A549 (cell line): ENCODE measurements at regions not wholly inside any gene's neighbourhood (a gene's known extent, or its start where the extent isn't known, plus 50 kb on each side); places are given as distances from the start of the nearest gene placed in this dataset.

Source experiments
- ATOH8 ChIP-seq: fragments of 250-450 bp; sonication (Bioruptor Pico); IDR thresholded peaks from 2 replicates; pipeline ENCODE4 v1.5.0; 2020; ENCODE audit warnings: low read depth, mild to moderate bottlenecking, moderate library complexity
- CBX2 ChIP-seq: fragments of 200-600 bp; sonication (generic); IDR thresholded peaks from 2 replicates; pipeline ENCODE4 v1.6.1; 2016; ENCODE audit warnings: low read depth, mild to moderate bottlenecking, borderline replicate concordance
- CTCF ChIP-seq: fragments of >200 bp; sonication (Bioruptor Twin); formaldehyde crosslinking; IDR thresholded peaks from 3 replicates; pipeline ENCODE4 v1.5.1; 2016
- ELK1 ChIP-seq: fragments of 150-350 bp; IDR thresholded peaks from 2 replicates; pipeline ENCODE4 v1.6.1; 2014; ENCODE audit warnings: low read depth, mild to moderate bottlenecking, low read length
- EP300 ChIP-seq, 2 experiments: fragments of >200 bp; sonication (Bioruptor Twin); formaldehyde crosslinking; IDR thresholded peaks; 2 replicates in 1 of 2; 3 replicates in 1 of 2; pipeline ENCODE4 v1.6.1; 2016 to 2017
- MAZ ChIP-seq: fragments of 150-350 bp; IDR thresholded peaks from 2 replicates; pipeline ENCODE4 v1.6.1; 2014; ENCODE audit warnings: antibody characterized with exemption, low read depth, low read length, borderline replicate concordance
- POLR2A ChIP-seq: IDR thresholded peaks from 2 replicates; pipeline ENCODE4 v1.6.1; 2012; ENCODE audit warnings: mild to moderate bottlenecking, low read length
- SMC3 ChIP-seq: fragments of >200 bp; sonication (Bioruptor Twin); formaldehyde crosslinking; IDR thresholded peaks from 3 replicates; pipeline ENCODE4 v1.6.1; 2018; ENCODE audit warnings: inconsistent platforms
- USF2 ChIP-seq: fragments of 450-650 bp; IDR thresholded peaks from 2 replicates; pipeline ENCODE4 v1.6.1; 2014; ENCODE audit warnings: antibody characterized with exemption
- TF ChIP-seq, protein P1 (sequence below): fragments of 200-600 bp; sonication (generic); IDR thresholded peaks from 2 replicates; pipeline ENCODE4 v1.6.1; 2016; ENCODE audit warnings: antibody characterized with exemption, mild to moderate bottlenecking, moderate library complexity

DNA sequence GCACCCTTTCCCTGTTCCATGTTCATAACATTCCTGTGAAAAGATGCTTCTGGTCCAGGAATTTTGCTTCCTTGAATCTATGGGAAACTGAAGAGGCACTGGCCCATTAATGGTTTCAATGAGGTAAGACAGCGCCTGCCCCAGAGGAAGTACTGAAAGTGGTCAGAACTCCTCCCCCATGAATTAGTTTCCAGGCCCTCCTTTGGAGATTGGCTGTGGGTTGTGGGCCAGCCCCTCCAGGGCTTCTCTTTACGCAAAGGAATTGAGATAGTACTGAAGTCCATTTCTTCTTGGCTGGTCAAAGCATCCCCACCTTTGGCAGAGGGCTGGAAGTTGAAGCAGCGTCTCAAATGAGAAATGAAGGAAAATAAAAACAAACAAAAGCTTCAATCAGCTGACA is 175.5 kb downstream of the POLR2M start:
- no peak for TF ChIP-seq CTCF
- TF ChIP-seq SMC3: no peak
- TF ChIP-seq, protein P1, sequence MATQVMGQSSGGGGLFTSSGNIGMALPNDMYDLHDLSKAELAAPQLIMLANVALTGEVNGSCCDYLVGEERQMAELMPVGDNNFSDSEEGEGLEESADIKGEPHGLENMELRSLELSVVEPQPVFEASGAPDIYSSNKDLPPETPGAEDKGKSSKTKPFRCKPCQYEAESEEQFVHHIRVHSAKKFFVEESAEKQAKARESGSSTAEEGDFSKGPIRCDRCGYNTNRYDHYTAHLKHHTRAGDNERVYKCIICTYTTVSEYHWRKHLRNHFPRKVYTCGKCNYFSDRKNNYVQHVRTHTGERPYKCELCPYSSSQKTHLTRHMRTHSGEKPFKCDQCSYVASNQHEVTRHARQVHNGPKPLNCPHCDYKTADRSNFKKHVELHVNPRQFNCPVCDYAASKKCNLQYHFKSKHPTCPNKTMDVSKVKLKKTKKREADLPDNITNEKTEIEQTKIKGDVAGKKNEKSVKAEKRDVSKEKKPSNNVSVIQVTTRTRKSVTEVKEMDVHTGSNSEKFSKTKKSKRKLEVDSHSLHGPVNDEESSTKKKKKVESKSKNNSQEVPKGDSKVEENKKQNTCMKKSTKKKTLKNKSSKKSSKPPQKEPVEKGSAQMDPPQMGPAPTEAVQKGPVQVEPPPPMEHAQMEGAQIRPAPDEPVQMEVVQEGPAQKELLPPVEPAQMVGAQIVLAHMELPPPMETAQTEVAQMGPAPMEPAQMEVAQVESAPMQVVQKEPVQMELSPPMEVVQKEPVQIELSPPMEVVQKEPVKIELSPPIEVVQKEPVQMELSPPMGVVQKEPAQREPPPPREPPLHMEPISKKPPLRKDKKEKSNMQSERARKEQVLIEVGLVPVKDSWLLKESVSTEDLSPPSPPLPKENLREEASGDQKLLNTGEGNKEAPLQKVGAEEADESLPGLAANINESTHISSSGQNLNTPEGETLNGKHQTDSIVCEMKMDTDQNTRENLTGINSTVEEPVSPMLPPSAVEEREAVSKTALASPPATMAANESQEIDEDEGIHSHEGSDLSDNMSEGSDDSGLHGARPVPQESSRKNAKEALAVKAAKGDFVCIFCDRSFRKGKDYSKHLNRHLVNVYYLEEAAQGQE: no peak
- no peak for TF ChIP-seq ELK1
- no peak for TF ChIP-seq EP300 (IDR thresholded peaks at IDR 0.05)
- TF ChIP-seq USF2: no peak
- no peak for TF ChIP-seq POLR2A
- TF ChIP-seq CBX2: no peak
- no peak for TF ChIP-seq ATOH8
- no peak for TF ChIP-seq MAZ
